Stimulated activated CD8-positive, alpha-beta memory T cell treated with anti-CD3 and anti-CD28 coated beads, Interleukin-4, amount 100 ng/mL, for 48 hours (primary cell): ENCODE measurements at regions not wholly inside any gene's neighbourhood (a gene's known extent, or its start where the extent isn't known, plus 50 kb on each side); places are given as distances from the start of the nearest gene placed in this dataset.

Experiments
- DNase-seq: peaks from one replicate; pipeline ENCODE4 v3.0.0-alpha.2; 2020

GRCh38 chr12:114253976-114254778 lies 151.8 kb downstream of the TBX5 start:
- no peak for DNase-seq

GRCh38 chr12:114248527-114248926 lies 157.4 kb downstream of the TBX5 start:
- no peak for DNase-seq

DNA sequence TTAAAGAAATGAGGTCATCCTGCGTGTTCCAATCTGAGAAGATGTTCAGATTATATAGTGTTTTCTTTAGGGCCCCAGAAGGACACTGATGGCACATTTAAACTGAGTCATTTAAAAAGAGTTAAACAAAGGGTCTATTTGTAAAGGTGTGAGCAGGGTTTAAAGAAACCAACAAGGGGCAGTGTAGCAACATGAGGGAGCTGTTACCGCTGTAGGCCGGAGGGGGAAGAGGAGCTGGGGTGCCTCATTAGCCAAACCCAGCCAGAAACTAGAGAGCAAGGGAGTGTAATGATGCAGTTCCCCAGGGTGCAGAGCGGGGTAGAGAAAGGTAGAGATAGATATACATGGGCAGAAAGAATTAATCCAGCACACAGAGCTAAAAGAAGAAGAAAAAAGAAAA lies 160.4 kb downstream of the TBX5 start:
- DNase-seq = no peak

GRCh38 chr12:114241973-114242434 lies 163.9 kb downstream of the TBX5 start:
- no peak for DNase-seq

GRCh38 chr12:114240288-114240687 lies 165.7 kb downstream of the TBX5 start:
- no peak for DNase-seq

DNA sequence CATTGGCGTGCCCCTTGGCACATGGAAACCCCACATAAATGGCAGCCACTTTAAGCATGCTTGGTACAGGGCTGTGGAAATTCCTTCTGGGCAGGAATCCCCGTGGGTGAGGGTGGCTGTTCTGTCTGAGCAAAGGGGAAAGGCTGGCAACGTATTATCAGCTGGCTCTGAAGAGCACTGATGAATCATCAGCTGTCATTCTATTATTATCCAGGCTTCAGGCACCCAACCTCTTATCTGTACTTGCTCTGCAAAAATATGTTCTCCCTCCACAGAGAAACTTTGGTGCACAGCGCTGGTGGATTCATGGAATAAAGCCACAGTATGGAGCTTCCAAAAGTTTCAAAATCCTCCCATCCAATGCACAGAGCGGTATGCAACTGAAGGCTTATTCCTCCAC lies 167.1 kb downstream of the TBX5 start:
- DNase-seq = no peak

DNA sequence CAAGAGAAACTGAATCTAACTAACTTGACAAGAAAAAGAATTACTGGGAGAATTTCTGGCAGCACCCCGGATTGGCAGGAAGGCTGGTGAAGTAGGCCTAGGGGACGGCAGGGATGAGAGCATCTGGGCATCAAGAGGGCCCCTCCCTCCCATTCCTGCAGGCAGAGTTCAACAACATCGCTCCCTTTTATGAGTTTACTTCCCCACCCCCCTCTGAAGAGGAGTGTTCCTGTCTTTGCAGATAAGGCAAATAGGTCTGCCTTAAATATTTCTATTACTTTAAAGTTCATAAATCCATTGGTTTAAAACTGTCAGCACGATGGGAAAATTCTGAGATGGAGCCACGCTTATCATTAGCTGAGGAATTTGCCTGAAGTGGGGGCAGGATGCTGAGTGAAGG lies 168.7 kb downstream of the TBX5 start:
- DNase-seq = no peak

- no peak for DNase-seq
These were observed 173.8 kb downstream of the TBX5 start for GRCh38 chr12:114232187-114232586.

DNA sequence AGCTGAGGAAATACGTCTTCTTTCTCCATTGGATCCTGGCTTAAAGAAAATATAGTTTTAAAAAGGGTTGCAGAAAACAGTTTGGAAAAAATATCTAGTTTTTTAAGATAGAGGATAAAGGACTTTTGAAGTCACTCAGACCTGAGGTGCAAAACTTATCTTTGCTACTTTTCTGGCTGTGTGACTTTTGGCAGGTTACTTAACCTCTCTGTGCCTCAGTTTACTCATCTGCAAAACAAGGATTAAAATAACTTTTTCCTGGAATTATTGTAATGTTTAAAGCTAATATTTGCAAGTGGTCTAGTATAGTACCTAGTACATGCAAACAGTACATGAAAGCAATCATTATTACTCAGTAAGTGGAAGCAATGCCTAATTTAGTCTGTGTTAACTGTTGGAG lies 176.8 kb downstream of the TBX5 start:
- DNase-seq = no peak

GRCh38 chr12:114226241-114226928 lies 179.6 kb downstream of the TBX5 start:
- no peak for DNase-seq

GRCh38 chr12:114221957-114222630 lies 183.8 kb downstream of the TBX5 start:
- DNase-seq = no peak

DNA sequence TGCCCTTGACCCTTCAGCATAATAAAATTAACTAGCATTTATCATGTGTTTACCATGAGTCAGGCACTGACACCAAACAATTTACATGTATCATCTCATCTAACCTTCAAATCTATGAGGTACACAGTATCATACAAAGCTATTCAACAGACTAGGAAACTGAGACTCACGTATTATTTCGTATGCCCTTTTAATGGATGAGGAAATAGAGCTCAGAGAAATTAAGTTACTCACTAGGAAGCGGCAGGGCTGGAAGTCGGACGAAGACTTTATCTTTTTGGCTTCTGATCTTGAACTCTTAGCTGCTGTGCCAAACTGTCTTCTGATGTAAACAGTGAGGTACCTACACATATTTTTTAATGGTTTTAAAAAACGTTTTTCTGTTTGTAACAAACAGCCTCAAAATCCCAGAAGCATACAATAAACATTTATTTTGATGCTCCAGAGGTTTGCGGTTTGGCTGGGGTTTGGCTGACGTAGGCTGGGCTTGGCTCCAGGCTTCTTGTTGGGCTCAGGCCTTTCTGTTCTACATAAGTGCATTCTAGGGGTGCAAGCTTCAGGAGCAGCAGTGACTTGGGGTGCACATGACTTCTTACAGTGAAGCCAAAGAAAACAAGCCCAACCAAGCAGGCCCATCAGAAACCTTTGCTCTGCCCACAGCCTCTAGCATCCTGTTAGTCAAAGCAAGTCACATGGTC lies 184.7 kb downstream of the TBX5 start:
- no peak for DNase-seq

DNA sequence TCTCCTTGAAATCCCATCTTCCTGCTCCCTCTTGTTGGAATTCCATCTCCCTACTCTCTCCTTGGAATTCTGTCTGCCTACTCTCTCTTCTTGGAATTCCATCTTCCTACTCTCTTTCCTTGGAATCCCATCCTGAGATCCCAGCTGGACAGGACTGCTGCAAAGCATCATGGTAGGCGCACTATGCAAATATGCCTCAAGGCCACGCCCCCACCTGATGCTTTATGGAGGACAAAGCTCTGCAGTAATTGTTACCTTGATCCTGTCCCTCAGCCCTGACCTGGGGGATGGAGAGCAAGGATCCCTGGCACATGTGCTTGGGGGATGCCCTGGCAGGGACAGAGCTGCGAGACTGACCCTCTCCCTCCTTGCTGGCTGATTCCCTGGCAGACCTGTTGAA lies 185.6 kb downstream of the TBX5 start:
- DNase-seq = no peak

GRCh38 chr12:114218136-114218535 lies 187.8 kb downstream of the TBX5 start:
- DNase-seq = no peak

DNA sequence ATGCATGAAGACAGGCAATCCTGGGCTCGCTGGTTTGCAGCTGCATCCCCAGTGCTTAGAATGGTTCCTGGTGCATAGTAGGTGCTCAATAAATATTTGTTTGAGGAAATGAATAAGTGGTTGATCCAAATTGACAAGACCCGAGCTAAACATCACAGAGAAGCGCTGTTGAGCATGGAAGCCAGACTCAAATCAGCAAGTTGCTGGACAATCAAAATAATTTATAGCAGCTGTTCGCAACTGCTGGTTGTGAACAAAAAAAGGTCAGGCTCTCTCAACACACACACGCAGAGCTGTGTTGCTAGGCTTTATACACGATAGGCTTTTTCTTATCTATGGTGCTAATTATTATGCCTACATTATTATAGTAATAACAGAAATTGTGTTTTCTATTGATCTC lies 190.2 kb downstream of the TBX5 start:
- no peak for DNase-seq

- DNase-seq = no peak
These were observed 192.8 kb downstream of the TBX5 start for GRCh38 chr12:114213055-114213581.

GRCh38 chr12:114209861-114210260 lies 196.1 kb downstream of the TBX5 start:
- no peak for DNase-seq

DNA sequence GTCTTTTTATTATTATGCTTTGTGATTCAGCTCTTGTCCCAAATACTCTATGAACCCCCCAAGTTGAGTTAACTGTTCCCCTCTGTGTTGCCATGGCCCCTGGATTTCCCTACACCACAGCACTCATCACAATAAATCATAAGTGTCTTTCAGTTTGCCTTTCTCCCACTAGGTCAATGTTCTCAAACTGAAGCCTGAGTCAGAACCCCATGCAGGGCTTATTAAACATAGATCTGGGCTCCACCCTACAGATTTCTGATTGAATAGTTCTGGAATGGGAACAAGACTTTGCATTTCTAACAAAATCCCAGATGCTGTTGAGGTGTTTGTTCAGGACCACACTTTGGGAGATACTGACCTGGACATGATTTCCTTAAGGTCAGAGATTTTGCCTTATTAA lies 199.4 kb downstream of the TBX5 start:
- DNase-seq = no peak

DNA sequence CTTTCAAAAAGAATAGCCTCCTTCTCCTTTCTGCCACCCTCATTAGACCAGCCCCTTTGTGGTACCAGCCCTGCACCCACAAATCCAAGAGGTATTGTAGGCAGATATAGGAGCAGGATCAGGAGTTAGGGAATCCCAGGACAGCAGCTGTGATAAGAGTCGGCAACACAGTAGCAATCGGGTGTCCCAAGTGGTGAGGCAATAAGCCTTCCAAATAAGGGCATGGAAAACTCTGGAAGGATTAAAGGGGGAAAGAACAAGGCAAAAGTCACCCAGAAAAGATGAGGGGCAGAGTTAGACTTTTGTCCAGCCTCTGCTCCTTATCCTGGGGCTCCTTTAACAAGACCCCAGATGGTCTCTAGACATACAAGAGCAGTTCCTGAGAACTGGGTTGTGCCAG lies 204.2 kb downstream of the TBX5 start:
- DNase-seq = no peak

GRCh38 chr12:114194956-114195355 lies 211.0 kb downstream of the TBX5 start:
- no peak for DNase-seq

DNA sequence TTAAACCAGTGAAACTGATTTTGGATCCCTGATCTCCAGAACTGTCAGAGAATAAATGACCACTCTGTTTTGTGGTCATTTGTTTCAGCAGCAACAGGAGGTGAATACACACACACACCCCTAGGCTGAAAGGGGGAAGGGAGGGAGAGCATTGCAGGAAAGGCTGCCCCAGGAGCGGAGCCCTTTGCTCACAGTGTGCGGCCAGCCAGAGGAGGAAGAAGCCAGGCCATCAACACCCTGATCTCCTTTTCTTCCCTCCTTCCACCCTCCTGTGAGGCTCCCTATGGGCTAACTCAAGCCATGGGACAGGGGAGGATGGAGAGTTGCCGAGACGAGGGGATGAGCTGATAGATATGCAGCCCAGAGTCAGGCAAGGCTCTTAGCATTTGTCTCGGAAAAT lies 211.9 kb downstream of the TBX5 start:
- DNase-seq = no peak

GRCh38 chr12:114193474-114193873 lies 212.5 kb downstream of the TBX5 start:
- DNase-seq = no peak

- DNase-seq = no peak
These were observed 213.4 kb downstream of the TBX5 start for GRCh38 chr12:114192549-114192948.
